ENCODE measurements at regions not wholly inside any gene's neighbourhood (a gene's known extent, or its start where the extent isn't known, plus 50 kb on each side); places are given as distances from the start of the nearest gene placed in this dataset.

- H3K27me3 ChIP-seq (ENCODE audit: control insufficient read depth, insufficient read depth, low read length) = no peaks in the 10 kb centered on the region
- in situ Hi-C loops (cut with HindIII; ENCODE audit: low pct_unique_long_range_greater_than_20kb, low sequenced_read_pairs) = no loop called here
- BruUV-seq (replicated peaks) = no TSS peak
- TF ChIP-seq, protein P1, sequence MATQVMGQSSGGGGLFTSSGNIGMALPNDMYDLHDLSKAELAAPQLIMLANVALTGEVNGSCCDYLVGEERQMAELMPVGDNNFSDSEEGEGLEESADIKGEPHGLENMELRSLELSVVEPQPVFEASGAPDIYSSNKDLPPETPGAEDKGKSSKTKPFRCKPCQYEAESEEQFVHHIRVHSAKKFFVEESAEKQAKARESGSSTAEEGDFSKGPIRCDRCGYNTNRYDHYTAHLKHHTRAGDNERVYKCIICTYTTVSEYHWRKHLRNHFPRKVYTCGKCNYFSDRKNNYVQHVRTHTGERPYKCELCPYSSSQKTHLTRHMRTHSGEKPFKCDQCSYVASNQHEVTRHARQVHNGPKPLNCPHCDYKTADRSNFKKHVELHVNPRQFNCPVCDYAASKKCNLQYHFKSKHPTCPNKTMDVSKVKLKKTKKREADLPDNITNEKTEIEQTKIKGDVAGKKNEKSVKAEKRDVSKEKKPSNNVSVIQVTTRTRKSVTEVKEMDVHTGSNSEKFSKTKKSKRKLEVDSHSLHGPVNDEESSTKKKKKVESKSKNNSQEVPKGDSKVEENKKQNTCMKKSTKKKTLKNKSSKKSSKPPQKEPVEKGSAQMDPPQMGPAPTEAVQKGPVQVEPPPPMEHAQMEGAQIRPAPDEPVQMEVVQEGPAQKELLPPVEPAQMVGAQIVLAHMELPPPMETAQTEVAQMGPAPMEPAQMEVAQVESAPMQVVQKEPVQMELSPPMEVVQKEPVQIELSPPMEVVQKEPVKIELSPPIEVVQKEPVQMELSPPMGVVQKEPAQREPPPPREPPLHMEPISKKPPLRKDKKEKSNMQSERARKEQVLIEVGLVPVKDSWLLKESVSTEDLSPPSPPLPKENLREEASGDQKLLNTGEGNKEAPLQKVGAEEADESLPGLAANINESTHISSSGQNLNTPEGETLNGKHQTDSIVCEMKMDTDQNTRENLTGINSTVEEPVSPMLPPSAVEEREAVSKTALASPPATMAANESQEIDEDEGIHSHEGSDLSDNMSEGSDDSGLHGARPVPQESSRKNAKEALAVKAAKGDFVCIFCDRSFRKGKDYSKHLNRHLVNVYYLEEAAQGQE (IDR thresholded peaks at IDR 0.05; ENCODE audit: insufficient read depth in 1 of 2, low read depth in 2 of 2, low read length in 1 of 2) = no peak
- TF ChIP-seq POLR2AphosphoS5 (IDR thresholded peaks at IDR 0.05; ENCODE audit: low read depth, low read length) (no peak), TCF7L2 (IDR thresholded peaks at IDR 0.05; ENCODE audit: low read depth, low read length) (no peak), CTCF (IDR thresholded peaks at IDR 0.05) (no peak), SIN3A (IDR thresholded peaks at IDR 0.05; ENCODE audit: borderline replicate concordance, insufficient read depth, low read depth, low read length) (no peak)
- no peaks in the 10 kb centered on the region for H3K36me3 ChIP-seq (ENCODE audit: control insufficient read depth, insufficient read depth, low read length)
- no peak for ATAC-seq
- no peak overlapping the region for H3K27ac ChIP-seq (ENCODE audit: low read length)
- DNase-seq (ENCODE audit: low read depth, low spot score) = no peak
- no peak overlapping the region for H3K4me3 ChIP-seq (ENCODE audit: low read depth in 2 of 2, low read length in 2 of 2)
- H3K9me3 ChIP-seq (ENCODE audit: control insufficient read depth, insufficient read depth, low read depth, low read length) = no peaks in the 10 kb centered on the region
- ChIA-PET POLR2A (no interaction called here), CTCF (no interaction called here)
- intact Hi-C loops (cut with micrococcal nuclease; ENCODE audit: unreplicated experiment) = no loop called here
- H3K4me1 ChIP-seq (ENCODE audit: control insufficient read depth, insufficient read depth, low read length) = no peaks in the 10 kb centered on the region
Measured at GRCh38 chr16:54397838-54398237, 111.3 kb upstream of the IRX3 start.

- no peak overlapping the region for H3K27ac ChIP-seq (ENCODE audit: low read length)
- TF ChIP-seq, protein P1 (IDR thresholded peaks at IDR 0.05; ENCODE audit: insufficient read depth in 1 of 2, low read depth in 2 of 2, low read length in 1 of 2) = no peak
- TF ChIP-seq TCF7L2 (IDR thresholded peaks at IDR 0.05; ENCODE audit: low read depth, low read length) (no peak), SIN3A (IDR thresholded peaks at IDR 0.05; ENCODE audit: borderline replicate concordance, insufficient read depth, low read depth, low read length) (no peak), POLR2AphosphoS5 (IDR thresholded peaks at IDR 0.05; ENCODE audit: low read depth, low read length) (no peak), CTCF (IDR thresholded peaks at IDR 0.05) (no peak)
- H3K4me3 ChIP-seq (ENCODE audit: low read depth in 2 of 2, low read length in 2 of 2) = no peak overlapping the region
- ATAC-seq (no peak), DNase-seq (ENCODE audit: low read depth, low spot score) (no peak)
- no peaks in the 10 kb centered on the region for H3K36me3 ChIP-seq (ENCODE audit: control insufficient read depth, insufficient read depth, low read length)
- no peaks in the 10 kb centered on the region for H3K9me3 ChIP-seq (ENCODE audit: control insufficient read depth, insufficient read depth, low read depth, low read length)
- POLR2A ChIA-PET = no interaction called here
- intact Hi-C loops (cut with micrococcal nuclease; ENCODE audit: unreplicated experiment) (no loop called here), in situ Hi-C loops (cut with HindIII; ENCODE audit: low pct_unique_long_range_greater_than_20kb, low sequenced_read_pairs) (no loop called here)
- CTCF ChIA-PET = no interaction called here
- no peaks in the 10 kb centered on the region for H3K27me3 ChIP-seq (ENCODE audit: control insufficient read depth, insufficient read depth, low read length)
- no TSS peak for BruUV-seq (replicated peaks)
- no peaks in the 10 kb centered on the region for H3K4me1 ChIP-seq (ENCODE audit: control insufficient read depth, insufficient read depth, low read length)
Measured at GRCh38 chr16:54397190-54397835, 110.7 kb upstream of the IRX3 start.
